K562 (cell line): ENCODE measurements at regions not wholly inside any gene's neighbourhood (a gene's known extent, or its start where the extent isn't known, plus 50 kb on each side); places are given as distances from the start of the nearest gene placed in this dataset.

Source experiments
- ATF1 ChIP-seq, 2 experiments: fragments of 450-650 bp in 1 of 2; IDR thresholded peaks; 2 replicates each; pipeline ENCODE4 v1.6.1; 2016; ENCODE audit warnings: missing compliant biosample characterization in 1 of 2, missing genetic modification characterization in 1 of 2
- DMBX1 ChIP-seq: fragments of 250-450 bp; sonication (Bioruptor Pico); IDR thresholded peaks from 2 replicates; pipeline ENCODE4 v1.8.0; 2022; ENCODE audit warnings: inconsistent platforms, mild to moderate bottlenecking, moderate library complexity, borderline replicate concordance
- JUNB ChIP-seq: fragments of 450-650 bp; formaldehyde crosslinking; conservative IDR thresholded peaks from 2 replicates; pipeline ENCODE4 v1.4.0; 2020; ENCODE audit warnings: mild to moderate bottlenecking
- KLF13 ChIP-seq: fragments of 450-650 bp; IDR thresholded peaks from 2 replicates; pipeline ENCODE4 v1.6.1; 2016; ENCODE audit warnings: missing genetic modification characterization, low read depth, mild to moderate bottlenecking, missing compliant biosample characterization, moderate library complexity, borderline replicate concordance
- MTA3 ChIP-seq: fragments of 450-650 bp; formaldehyde crosslinking; IDR thresholded peaks from 2 replicates; pipeline ENCODE4 v1.6.1; 2017; ENCODE audit warnings: mild to moderate bottlenecking, borderline replicate concordance
- MYBL2 ChIP-seq, 2 experiments: fragments of 450-650 bp in 1 of 2; sonication (generic) in 1 of 2; formaldehyde crosslinking in 1 of 2; IDR thresholded peaks; 2 replicates each; pipeline versions ENCODE4 v1.6.1 to v1.8.1; 2017 to 2022; ENCODE audit warnings: borderline replicate concordance in 1 of 2, inconsistent platforms in 1 of 2, low read depth in 1 of 2, mild to moderate bottlenecking in 1 of 2, missing genetic modification reagents in 1 of 2, moderate library complexity in 1 of 2
- NR1H2 ChIP-seq: sonication (generic); formaldehyde crosslinking; IDR thresholded peaks from 2 replicates; pipeline ENCODE4 v1.4.0; 2020; ENCODE audit warnings: mild to moderate bottlenecking, missing genetic modification reagents
- OTX1 ChIP-seq: fragments of 450-650 bp; formaldehyde crosslinking; IDR thresholded peaks from 2 replicates; pipeline ENCODE4 v1.4.0; 2022; ENCODE audit warnings: mild to moderate bottlenecking
- RFX5 ChIP-seq: IDR thresholded peaks from 2 replicates; pipeline ENCODE4 v1.6.1; 2011; ENCODE audit warnings: low read depth, mild to moderate bottlenecking, improper control_type of control experiment, low read length
- TEAD2 ChIP-seq: fragments of 450-650 bp; IDR thresholded peaks from 2 replicates; pipeline ENCODE4 v1.6.1; 2016; ENCODE audit warnings: missing genetic modification characterization, control low read depth, missing compliant biosample characterization
- ZC3H8 ChIP-seq: fragments of 450-650 bp; IDR thresholded peaks from 2 replicates; pipeline ENCODE4 v1.6.1; 2017
- ZNF133 ChIP-seq: fragments of 250-450 bp; sonication (Bioruptor Pico); IDR thresholded peaks from 2 replicates; pipeline ENCODE4 v1.4.0; 2020; ENCODE audit warnings: mild to moderate bottlenecking
- ZNF586 ChIP-seq: fragments of 450-650 bp; formaldehyde crosslinking; conservative IDR thresholded peaks from 2 replicates; pipeline ENCODE4 v1.4.0; 2020; ENCODE audit warnings: mild to moderate bottlenecking, moderate library complexity
- TF ChIP-seq, protein P1 (sequence below): fragments of 250-450 bp; sonication (Bioruptor Pico); IDR thresholded peaks from 2 replicates; pipeline ENCODE4 v1.6.1; 2021; ENCODE audit warnings: mild to moderate bottlenecking
- TF ChIP-seq, protein P2 (sequence below): fragments of 450-650 bp; formaldehyde crosslinking; IDR thresholded peaks from 2 replicates; pipeline ENCODE4 v1.4.0; 2020; ENCODE audit warnings: mild to moderate bottlenecking
- TF ChIP-seq, protein P3 (sequence below): fragments of 200-600 bp; sonication (generic); IDR thresholded peaks from one replicate; pipeline ENCODE4 v1.6.1; 2012; ENCODE audit warnings: mild to moderate bottlenecking, low read depth, low read length, inconsistent platforms

DNA sequence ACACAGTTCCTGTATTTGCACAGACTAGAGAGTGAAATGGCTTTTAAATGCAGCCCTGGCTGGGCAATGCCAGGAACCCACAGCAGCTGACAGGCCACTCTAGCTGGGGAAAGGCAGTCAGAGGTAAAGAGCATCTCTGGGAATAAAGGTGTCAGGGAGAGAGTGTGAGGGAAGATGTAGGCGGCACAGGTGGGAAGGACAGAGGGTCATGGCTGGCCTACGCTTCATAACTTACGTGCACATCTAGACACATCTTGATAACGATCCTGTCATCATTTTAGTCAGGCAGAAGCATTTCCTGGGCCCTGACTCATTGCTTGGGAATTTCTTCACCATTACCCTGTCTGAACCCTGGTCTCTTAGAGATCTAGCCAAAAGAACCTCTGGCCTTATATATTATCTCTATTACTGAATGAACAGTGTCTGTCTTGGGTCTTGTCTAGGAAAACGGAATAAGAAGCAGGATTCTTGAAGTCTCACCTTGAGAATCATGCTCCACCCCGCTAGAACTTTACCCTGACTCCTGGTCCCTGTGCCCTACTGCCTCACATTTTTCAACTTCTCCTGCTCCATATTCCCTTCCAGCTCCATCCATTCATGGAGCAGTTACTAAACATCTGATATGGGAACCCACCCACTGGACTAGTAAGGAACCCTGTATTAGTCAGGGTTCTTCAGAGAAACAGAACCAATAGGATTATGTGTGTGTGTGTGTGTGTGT is 106.4 kb upstream of the ELL2 start (continued):
- TF ChIP-seq ZNF586 (CRISPR knock-in tag) (peak; percentile 78), ATF1 (CRISPR knock-in tag; IDR thresholded peaks at IDR 0.05) (no peak), ATF1 (tag; IDR thresholded peaks at IDR 0.05) (peak; percentile 17; the same call in 1 of the 2 replicates), NR1H2 (CRISPR knock-in tag) (no peak), JUNB (CRISPR knock-in tag) (no peak), OTX1 (peak; percentile 52; the same call in 1 of the 2 replicates), RFX5 (no peak), MYBL2 (IDR thresholded peaks at IDR 0.05; ENCODE audit: low read depth) (no peak), MYBL2 (CRISPR knock-in tag; IDR thresholded peaks at IDR 0.05; ENCODE audit: borderline replicate concordance) (no peak), ZNF133 (no peak), KLF13 (no peak), ZC3H8 (peak; percentile 94), TEAD2 (no peak), MTA3 (no peak), DMBX1 (CRISPR knock-in tag) (no peak)
- TF ChIP-seq, protein P1, sequence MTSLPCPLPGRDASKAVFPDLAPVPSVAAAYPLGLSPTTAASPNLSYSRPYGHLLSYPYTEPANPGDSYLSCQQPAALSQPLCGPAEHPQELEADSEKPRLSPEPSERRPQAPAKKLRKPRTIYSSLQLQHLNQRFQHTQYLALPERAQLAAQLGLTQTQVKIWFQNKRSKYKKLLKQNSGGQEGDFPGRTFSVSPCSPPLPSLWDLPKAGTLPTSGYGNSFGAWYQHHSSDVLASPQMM = peak; percentile 82
- TF ChIP-seq, protein P2, sequence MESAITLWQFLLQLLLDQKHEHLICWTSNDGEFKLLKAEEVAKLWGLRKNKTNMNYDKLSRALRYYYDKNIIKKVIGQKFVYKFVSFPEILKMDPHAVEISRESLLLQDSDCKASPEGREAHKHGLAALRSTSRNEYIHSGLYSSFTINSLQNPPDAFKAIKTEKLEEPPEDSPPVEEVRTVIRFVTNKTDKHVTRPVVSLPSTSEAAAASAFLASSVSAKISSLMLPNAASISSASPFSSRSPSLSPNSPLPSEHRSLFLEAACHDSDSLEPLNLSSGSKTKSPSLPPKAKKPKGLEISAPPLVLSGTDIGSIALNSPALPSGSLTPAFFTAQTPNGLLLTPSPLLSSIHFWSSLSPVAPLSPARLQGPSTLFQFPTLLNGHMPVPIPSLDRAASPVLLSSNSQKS = no peak
- TF ChIP-seq, protein P3, sequence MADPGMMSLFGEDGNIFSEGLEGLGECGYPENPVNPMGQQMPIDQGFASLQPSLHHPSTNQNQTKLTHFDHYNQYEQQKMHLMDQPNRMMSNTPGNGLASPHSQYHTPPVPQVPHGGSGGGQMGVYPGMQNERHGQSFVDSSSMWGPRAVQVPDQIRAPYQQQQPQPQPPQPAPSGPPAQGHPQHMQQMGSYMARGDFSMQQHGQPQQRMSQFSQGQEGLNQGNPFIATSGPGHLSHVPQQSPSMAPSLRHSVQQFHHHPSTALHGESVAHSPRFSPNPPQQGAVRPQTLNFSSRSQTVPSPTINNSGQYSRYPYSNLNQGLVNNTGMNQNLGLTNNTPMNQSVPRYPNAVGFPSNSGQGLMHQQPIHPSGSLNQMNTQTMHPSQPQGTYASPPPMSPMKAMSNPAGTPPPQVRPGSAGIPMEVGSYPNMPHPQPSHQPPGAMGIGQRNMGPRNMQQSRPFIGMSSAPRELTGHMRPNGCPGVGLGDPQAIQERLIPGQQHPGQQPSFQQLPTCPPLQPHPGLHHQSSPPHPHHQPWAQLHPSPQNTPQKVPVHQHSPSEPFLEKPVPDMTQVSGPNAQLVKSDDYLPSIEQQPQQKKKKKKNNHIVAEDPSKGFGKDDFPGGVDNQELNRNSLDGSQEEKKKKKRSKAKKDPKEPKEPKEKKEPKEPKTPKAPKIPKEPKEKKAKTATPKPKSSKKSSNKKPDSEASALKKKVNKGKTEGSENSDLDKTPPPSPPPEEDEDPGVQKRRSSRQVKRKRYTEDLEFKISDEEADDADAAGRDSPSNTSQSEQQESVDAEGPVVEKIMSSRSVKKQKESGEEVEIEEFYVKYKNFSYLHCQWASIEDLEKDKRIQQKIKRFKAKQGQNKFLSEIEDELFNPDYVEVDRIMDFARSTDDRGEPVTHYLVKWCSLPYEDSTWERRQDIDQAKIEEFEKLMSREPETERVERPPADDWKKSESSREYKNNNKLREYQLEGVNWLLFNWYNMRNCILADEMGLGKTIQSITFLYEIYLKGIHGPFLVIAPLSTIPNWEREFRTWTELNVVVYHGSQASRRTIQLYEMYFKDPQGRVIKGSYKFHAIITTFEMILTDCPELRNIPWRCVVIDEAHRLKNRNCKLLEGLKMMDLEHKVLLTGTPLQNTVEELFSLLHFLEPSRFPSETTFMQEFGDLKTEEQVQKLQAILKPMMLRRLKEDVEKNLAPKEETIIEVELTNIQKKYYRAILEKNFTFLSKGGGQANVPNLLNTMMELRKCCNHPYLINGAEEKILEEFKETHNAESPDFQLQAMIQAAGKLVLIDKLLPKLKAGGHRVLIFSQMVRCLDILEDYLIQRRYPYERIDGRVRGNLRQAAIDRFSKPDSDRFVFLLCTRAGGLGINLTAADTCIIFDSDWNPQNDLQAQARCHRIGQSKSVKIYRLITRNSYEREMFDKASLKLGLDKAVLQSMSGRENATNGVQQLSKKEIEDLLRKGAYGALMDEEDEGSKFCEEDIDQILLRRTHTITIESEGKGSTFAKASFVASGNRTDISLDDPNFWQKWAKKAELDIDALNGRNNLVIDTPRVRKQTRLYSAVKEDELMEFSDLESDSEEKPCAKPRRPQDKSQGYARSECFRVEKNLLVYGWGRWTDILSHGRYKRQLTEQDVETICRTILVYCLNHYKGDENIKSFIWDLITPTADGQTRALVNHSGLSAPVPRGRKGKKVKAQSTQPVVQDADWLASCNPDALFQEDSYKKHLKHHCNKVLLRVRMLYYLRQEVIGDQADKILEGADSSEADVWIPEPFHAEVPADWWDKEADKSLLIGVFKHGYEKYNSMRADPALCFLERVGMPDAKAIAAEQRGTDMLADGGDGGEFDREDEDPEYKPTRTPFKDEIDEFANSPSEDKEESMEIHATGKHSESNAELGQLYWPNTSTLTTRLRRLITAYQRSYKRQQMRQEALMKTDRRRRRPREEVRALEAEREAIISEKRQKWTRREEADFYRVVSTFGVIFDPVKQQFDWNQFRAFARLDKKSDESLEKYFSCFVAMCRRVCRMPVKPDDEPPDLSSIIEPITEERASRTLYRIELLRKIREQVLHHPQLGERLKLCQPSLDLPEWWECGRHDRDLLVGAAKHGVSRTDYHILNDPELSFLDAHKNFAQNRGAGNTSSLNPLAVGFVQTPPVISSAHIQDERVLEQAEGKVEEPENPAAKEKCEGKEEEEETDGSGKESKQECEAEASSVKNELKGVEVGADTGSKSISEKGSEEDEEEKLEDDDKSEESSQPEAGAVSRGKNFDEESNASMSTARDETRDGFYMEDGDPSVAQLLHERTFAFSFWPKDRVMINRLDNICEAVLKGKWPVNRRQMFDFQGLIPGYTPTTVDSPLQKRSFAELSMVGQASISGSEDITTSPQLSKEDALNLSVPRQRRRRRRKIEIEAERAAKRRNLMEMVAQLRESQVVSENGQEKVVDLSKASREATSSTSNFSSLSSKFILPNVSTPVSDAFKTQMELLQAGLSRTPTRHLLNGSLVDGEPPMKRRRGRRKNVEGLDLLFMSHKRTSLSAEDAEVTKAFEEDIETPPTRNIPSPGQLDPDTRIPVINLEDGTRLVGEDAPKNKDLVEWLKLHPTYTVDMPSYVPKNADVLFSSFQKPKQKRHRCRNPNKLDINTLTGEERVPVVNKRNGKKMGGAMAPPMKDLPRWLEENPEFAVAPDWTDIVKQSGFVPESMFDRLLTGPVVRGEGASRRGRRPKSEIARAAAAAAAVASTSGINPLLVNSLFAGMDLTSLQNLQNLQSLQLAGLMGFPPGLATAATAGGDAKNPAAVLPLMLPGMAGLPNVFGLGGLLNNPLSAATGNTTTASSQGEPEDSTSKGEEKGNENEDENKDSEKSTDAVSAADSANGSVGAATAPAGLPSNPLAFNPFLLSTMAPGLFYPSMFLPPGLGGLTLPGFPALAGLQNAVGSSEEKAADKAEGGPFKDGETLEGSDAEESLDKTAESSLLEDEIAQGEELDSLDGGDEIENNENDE = no peak
